ENCODE measurements at regions not wholly inside any gene's neighbourhood (a gene's known extent, or its start where the extent isn't known, plus 50 kb on each side); places are given as distances from the start of the nearest gene placed in this dataset.
A peak's percentile ranks its signal among the peaks of the same experiment; 100 is the strongest.

- ATAC-seq: no peak
- no peak for DNase-seq (ENCODE audit: low spot score in 2 of 2)
- H3K27ac Mint-ChIP-seq: no peak overlapping the region
- H3K36me3 Mint-ChIP-seq: no peaks in the 10 kb centered on the region
- no peaks in the 10 kb centered on the region for H3K9me3 Mint-ChIP-seq
Observed at GRCh38 chr9:105141976-105142250, 102.5 kb upstream of the SLC44A1 start.

- DNase-seq (ENCODE audit: low spot score in 2 of 2): no peak
- ATAC-seq: peak in 1 of 2 donors; percentile 54
- Mint-ChIP-seq H3K27ac (no peak overlapping the region), H3K9me3 (no peaks in the 10 kb centered on the region), H3K36me3 (no peaks in the 10 kb centered on the region)
Observed at GRCh38 chr9:105142406-105143135, 101.9 kb upstream of the SLC44A1 start.

- no peaks in the 10 kb centered on the region for H3K9me3 Mint-ChIP-seq
- no peak for DNase-seq (ENCODE audit: low spot score in 2 of 2)
- H3K36me3 Mint-ChIP-seq: no peaks in the 10 kb centered on the region
- ATAC-seq: no peak
- H3K27ac Mint-ChIP-seq: no peak overlapping the region
Observed at GRCh38 chr9:105143136-105143430, 101.4 kb upstream of the SLC44A1 start.

- no peaks in the 10 kb centered on the region for H3K9me3 Mint-ChIP-seq
- no peak for DNase-seq (ENCODE audit: low spot score in 2 of 2)
- no peaks in the 10 kb centered on the region for H3K36me3 Mint-ChIP-seq
- ATAC-seq: peak in 1 of 2 donors; percentile 51
- H3K27ac Mint-ChIP-seq: no peak overlapping the region
Observed at GRCh38 chr9:105144076-105144475, 100.4 kb upstream of the SLC44A1 start.

GRCh38 chr9:105144841-105145240, 99.6 kb upstream of the SLC44A1 start:
- DNase-seq (ENCODE audit: low spot score in 2 of 2) (no peak), ATAC-seq (peak in 1 of 2 donors; percentile 18)
- H3K27ac Mint-ChIP-seq: no peak overlapping the region
- no peaks in the 10 kb centered on the region for H3K36me3 Mint-ChIP-seq
- no peaks in the 10 kb centered on the region for H3K9me3 Mint-ChIP-seq

- no peak overlapping the region for H3K27ac Mint-ChIP-seq
- no peaks in the 10 kb centered on the region for H3K9me3 Mint-ChIP-seq
- no peak for DNase-seq (ENCODE audit: low spot score in 2 of 2)
- H3K36me3 Mint-ChIP-seq: no peaks in the 10 kb centered on the region
- no peak for ATAC-seq
Observed at GRCh38 chr9:105146677-105147076, 97.8 kb upstream of the SLC44A1 start.

- ATAC-seq: no peak
- no peaks in the 10 kb centered on the region for H3K36me3 Mint-ChIP-seq
- no peaks in the 10 kb centered on the region for H3K9me3 Mint-ChIP-seq
- DNase-seq (ENCODE audit: low spot score in 2 of 2): no peak
- H3K27ac Mint-ChIP-seq: no peak overlapping the region
Observed at GRCh38 chr9:105147110-105147871, 97.2 kb upstream of the SLC44A1 start.

GRCh38 chr9:105148328-105149006, 96.0 kb upstream of the SLC44A1 start:
- H3K9me3 Mint-ChIP-seq: no peaks in the 10 kb centered on the region

GRCh38 chr9:105150991-105151685, 93.3 kb upstream of the SLC44A1 start:
- Mint-ChIP-seq H3K9me3 (no peaks in the 10 kb centered on the region), H3K27ac (no peak overlapping the region), H3K36me3 (no peaks in the 10 kb centered on the region)
- DNase-seq (ENCODE audit: low spot score in 2 of 2) (no peak), ATAC-seq (peak in 1 of 2 donors; percentile 49)

More at GRCh38 chr9:105148328-105149006, 96.0 kb upstream of the SLC44A1 start:
- DNase-seq (ENCODE audit: low spot score in 2 of 2): no peak
- H3K27ac Mint-ChIP-seq: no peak overlapping the region
- no peak for ATAC-seq
- no peaks in the 10 kb centered on the region for H3K36me3 Mint-ChIP-seq

- Mint-ChIP-seq H3K9me3 (no peaks in the 10 kb centered on the region), H3K36me3 (no peaks in the 10 kb centered on the region), H3K27ac (no peak overlapping the region)
- ATAC-seq (peak in 1 of 2 donors; percentile 30), DNase-seq (ENCODE audit: low spot score in 2 of 2) (no peak)
Observed at GRCh38 chr9:105151686-105151995, 92.8 kb upstream of the SLC44A1 start.

GRCh38 chr9:105154723-105155191, 89.7 kb upstream of the SLC44A1 start:
- no peak for DNase-seq (ENCODE audit: low spot score in 2 of 2)
- ATAC-seq: no peak
- H3K36me3 Mint-ChIP-seq: no peaks in the 10 kb centered on the region

GRCh38 chr9:105157171-105157583, 87.3 kb upstream of the SLC44A1 start:
- ATAC-seq (peak; percentile 75 to 81), DNase-seq (ENCODE audit: low spot score in 2 of 2) (peak in 1 of 2 donors; percentile 16)
- Mint-ChIP-seq H3K27ac (no peak overlapping the region), H3K9me3 (no peaks in the 10 kb centered on the region), H3K36me3 (no peaks in the 10 kb centered on the region)

More at GRCh38 chr9:105154723-105155191, 89.7 kb upstream of the SLC44A1 start:
- Mint-ChIP-seq H3K27ac (no peak overlapping the region), H3K9me3 (no peaks in the 10 kb centered on the region)

- no peak overlapping the region for H3K27ac Mint-ChIP-seq
- H3K9me3 Mint-ChIP-seq: no peaks in the 10 kb centered on the region
- DNase-seq (ENCODE audit: low spot score in 2 of 2) (no peak), ATAC-seq (no peak)
- no peaks in the 10 kb centered on the region for H3K36me3 Mint-ChIP-seq
Observed at GRCh38 chr9:105158020-105158419, 86.4 kb upstream of the SLC44A1 start.

GRCh38 chr9:105158898-105159297, 85.6 kb upstream of the SLC44A1 start:
- H3K36me3 Mint-ChIP-seq: no peaks in the 10 kb centered on the region
- H3K9me3 Mint-ChIP-seq: no peaks in the 10 kb centered on the region
- no peak overlapping the region for H3K27ac Mint-ChIP-seq
- DNase-seq (ENCODE audit: low spot score in 2 of 2): no peak
- no peak for ATAC-seq

- H3K27ac Mint-ChIP-seq: no peak overlapping the region
- DNase-seq (ENCODE audit: low spot score in 2 of 2): no peak
- H3K9me3 Mint-ChIP-seq: peaks cover 0 to 5% of the 10 kb centered on the region in 2 donors
- peaks cover 0 to 6% of the 10 kb centered on the region in 2 donors for H3K36me3 Mint-ChIP-seq
- ATAC-seq: no peak
Observed at GRCh38 chr9:105168870-105169319, 75.6 kb upstream of the SLC44A1 start.

GRCh38 chr9:105171076-105171475, 73.4 kb upstream of the SLC44A1 start:
- H3K9me3 Mint-ChIP-seq: peaks cover 0 to 5% of the 10 kb centered on the region in 2 donors
- H3K27ac Mint-ChIP-seq: peak overlapping the region in 1 of 2 donors; percentile 7
- DNase-seq (ENCODE audit: low spot score in 2 of 2) (no peak), ATAC-seq (no peak)
- peaks cover 0 to 6% of the 10 kb centered on the region in 2 donors for H3K36me3 Mint-ChIP-seq

- no peak overlapping the region for H3K27ac Mint-ChIP-seq
- no peak for DNase-seq (ENCODE audit: low spot score in 2 of 2)
- ATAC-seq: no peak
Observed at GRCh38 chr9:105171589-105171988, 72.9 kb upstream of the SLC44A1 start.

More at GRCh38 chr9:105171589-105171988, 72.9 kb upstream of the SLC44A1 start:
- Mint-ChIP-seq H3K9me3 (peaks cover 0 to 5% of the 10 kb centered on the region in 2 donors), H3K36me3 (peaks cover 0 to 6% of the 10 kb centered on the region in 2 donors)

Data from activated naive CD4-positive, alpha-beta T cell treated with anti-CD3 and anti-CD28 coated beads, Interleukin-2, amount 50 U/mL, for 72 hours (primary cell).